Pancreas (tissue), 10 donors: ENCODE measurements at regions not wholly inside any gene's neighbourhood (a gene's known extent, or its start where the extent isn't known, plus 50 kb on each side); places are given as distances from the start of the nearest gene placed in this dataset.

Experiments
- ATAC-seq, 4 donors: fragments of 200-7000 bp; cut with Tn5 transposase; one replicate each; pipeline versions ENCODE4 v1.8.0 to v1.9.1; 2020; ENCODE audit warnings: mild to moderate bottlenecking in 4 of 4, moderate library complexity in 4 of 4
- DNase-seq, 6 donors: peaks; one replicate each; pipeline ENCODE4 v3.0.0-alpha.2; 2020
- FAIRE-seq: peaks from 2 replicates; lab custom pipeline; 2012; peaks lifted over from hg19 to GRCh38; lab: Jason Lieb, UNC
- H3K27ac ChIP-seq, 4 donors: fragments of 200-600 bp; sonication (generic); 1 replicate in 3 of 4; 2 replicates in 1 of 4; pipeline versions ENCODE4 v1.5.0 to v1.8.0; 2020
- H3K27me3 ChIP-seq, 4 donors: fragments of 200-600 bp; one replicate each; pipeline ENCODE4 v1.8.0; 2021
- H3K36me3 ChIP-seq, 3 donors: fragments of 200-600 bp; sonication (generic) in 1 of 3; one replicate each; pipeline versions ENCODE4 v1.5.0 to v1.8.0; 2020 to 2021
- H3K4me1 ChIP-seq, 3 donors: fragments of 200-600 bp; one replicate each; pipeline ENCODE4 v1.8.0; 2021
- H3K4me3 ChIP-seq, 4 donors: fragments of 200-600 bp; sonication (generic) in 2 of 4; one replicate each; pipeline versions ENCODE4 v1.5.0 to v1.8.0; 2020 to 2021
- H3K9me3 ChIP-seq, 4 donors: fragments of 200-600 bp; one replicate each; pipeline ENCODE4 v1.8.0; 2021
- WGBS, 2 donors: extraction: QIAGEN DNeasy Blood & Tissue Kit; methylation state at CpG; one replicate each; pipeline ENCODE4 v1.1.7; 2013; 5-methylcytosine and 5-hydroxymethylcytosine counted together
- intact Hi-C, 3 donors: fragments of 100-400 bp; cut with DNase I; formaldehyde crosslinking; loops; one replicate each; pipeline versions ENCODE4 v1.11.1 to v1.14.2; 2022
- TF ChIP-seq, protein P1 (sequence below), 4 donors: fragments of 200-600 bp; sonication (generic) in 3 of 4; IDR thresholded peaks; one replicate each; pipeline versions ENCODE4 v1.5.0 to v1.8.0; 2021; ENCODE audit warnings: antibody characterized with exemption in 4 of 4
- donor health status: healthy with polysubstance abuse.
- donor health status: DM: no; HTN: no; CAD: no; lungs with moderate emphysema.
- donor health status: DM: no; HTN: no; CAD: no.
- donor health status: control.
- donor health status: control.
- donor health status: Bipolar disorder and iron deficiency.
- donor health status: DM: yes; HTN: yes; CAD: no.
- donor health status: DM: no; HTN: no; CAD: no.
- donor health status: DM: no; HTN: no; CAD: no.
- donor health status: DM: yes; HTN: yes; CAD: no.

DNA sequence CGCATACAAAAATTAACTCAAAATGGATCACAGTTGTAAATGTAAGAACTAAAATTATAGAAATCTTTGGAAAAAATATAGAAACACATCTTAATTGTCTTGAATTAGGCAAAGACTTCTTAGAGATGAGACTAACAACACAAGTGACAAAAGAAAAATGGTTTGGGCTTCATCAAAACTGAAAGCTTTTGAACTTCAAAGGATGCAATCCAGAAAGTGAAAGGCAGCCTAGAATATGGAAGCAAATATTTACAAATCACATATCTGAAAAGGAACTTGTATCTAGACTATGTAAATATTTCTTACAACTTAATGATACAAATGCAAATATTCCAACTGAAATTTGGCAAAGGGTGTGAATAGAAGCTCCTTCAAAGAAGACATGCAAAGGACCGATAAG, 582.8 kb upstream of the ZEB2 start:
- WGBS, 2 donors = 71 to 86% methylated on average over 2 of the region's 2 CpGs
- ATAC-seq (no peak), FAIRE-seq (no peak), DNase-seq (no peak)
- TF ChIP-seq, protein P1, sequence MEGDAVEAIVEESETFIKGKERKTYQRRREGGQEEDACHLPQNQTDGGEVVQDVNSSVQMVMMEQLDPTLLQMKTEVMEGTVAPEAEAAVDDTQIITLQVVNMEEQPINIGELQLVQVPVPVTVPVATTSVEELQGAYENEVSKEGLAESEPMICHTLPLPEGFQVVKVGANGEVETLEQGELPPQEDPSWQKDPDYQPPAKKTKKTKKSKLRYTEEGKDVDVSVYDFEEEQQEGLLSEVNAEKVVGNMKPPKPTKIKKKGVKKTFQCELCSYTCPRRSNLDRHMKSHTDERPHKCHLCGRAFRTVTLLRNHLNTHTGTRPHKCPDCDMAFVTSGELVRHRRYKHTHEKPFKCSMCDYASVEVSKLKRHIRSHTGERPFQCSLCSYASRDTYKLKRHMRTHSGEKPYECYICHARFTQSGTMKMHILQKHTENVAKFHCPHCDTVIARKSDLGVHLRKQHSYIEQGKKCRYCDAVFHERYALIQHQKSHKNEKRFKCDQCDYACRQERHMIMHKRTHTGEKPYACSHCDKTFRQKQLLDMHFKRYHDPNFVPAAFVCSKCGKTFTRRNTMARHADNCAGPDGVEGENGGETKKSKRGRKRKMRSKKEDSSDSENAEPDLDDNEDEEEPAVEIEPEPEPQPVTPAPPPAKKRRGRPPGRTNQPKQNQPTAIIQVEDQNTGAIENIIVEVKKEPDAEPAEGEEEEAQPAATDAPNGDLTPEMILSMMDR (IDR thresholded peaks at IDR 0.05) = no peak
- Histone ChIP-seq H3K36me3 (no peaks in the 10 kb centered on the region), H3K27me3 (no peaks in the 10 kb centered on the region), H3K4me3 (no peak overlapping the region), H3K4me1 (no peaks in the 10 kb centered on the region), H3K9me3 (no peaks in the 10 kb centered on the region), H3K27ac (no peak overlapping the region)
- intact Hi-C loops = no loop called here

DNA sequence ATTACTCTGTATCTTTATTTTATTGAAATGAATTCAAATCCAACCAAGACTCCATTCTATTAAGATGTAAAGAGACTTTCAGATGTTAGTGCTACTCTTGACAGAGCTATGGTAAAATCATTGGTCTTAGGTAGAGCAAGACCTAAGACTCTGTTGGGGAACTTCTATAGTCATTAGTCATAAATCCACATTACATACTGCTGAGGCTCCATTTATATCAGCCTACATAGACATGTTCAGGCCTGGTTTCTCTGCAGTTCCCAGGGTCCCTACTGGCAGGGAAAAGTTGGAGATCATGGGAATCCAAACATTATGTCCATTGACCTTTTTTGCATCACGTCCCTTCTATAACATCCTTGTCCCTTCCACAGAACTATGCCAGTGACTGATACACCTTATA, 580.4 kb upstream of the ZEB2 start:
- WGBS, 2 donors = 88 to 97% methylated on average over 1 of the region's 1 CpG
- Histone ChIP-seq H3K4me1 (no peaks in the 10 kb centered on the region), H3K4me3 (no peak overlapping the region), H3K27me3 (no peaks in the 10 kb centered on the region), H3K36me3 (no peaks in the 10 kb centered on the region), H3K27ac (no peak overlapping the region), H3K9me3 (no peaks in the 10 kb centered on the region)
- intact Hi-C loops = no loop called here
- ATAC-seq (no peak), DNase-seq (no peak), FAIRE-seq (no peak)
- TF ChIP-seq, protein P1 (IDR thresholded peaks at IDR 0.05) = no peak

DNA sequence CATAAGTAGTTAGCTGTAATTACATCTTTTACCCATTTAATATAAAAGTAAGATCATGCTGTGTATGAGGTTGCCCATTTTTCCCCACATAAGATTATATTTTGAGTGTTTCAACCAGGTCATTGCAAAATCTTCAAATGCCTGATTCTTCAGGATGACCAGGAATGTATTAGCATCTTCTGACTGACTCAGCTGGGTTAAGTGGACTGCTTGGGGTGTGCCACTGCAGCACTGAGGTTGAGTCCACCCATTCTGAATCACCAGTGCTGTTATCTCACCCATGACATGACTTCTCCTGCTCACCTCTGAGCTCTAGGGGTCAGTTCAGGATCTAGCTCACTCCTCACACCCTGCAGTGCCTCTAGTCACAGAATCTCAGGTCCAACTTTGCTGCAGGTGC, 576.7 kb upstream of the ZEB2 start:
- DNase-seq (no peak), FAIRE-seq (no peak), ATAC-seq (no peak)
- H3K36me3 ChIP-seq = no peaks in the 10 kb centered on the region
- no peak overlapping the region for H3K27ac ChIP-seq
- H3K4me1 ChIP-seq = no peaks in the 10 kb centered on the region
- H3K9me3 ChIP-seq = no peaks in the 10 kb centered on the region
- no peak overlapping the region for H3K4me3 ChIP-seq
- intact Hi-C loops = no loop called here
- TF ChIP-seq, protein P1 (IDR thresholded peaks at IDR 0.05) = no peak
- no peaks in the 10 kb centered on the region for H3K27me3 ChIP-seq

DNA sequence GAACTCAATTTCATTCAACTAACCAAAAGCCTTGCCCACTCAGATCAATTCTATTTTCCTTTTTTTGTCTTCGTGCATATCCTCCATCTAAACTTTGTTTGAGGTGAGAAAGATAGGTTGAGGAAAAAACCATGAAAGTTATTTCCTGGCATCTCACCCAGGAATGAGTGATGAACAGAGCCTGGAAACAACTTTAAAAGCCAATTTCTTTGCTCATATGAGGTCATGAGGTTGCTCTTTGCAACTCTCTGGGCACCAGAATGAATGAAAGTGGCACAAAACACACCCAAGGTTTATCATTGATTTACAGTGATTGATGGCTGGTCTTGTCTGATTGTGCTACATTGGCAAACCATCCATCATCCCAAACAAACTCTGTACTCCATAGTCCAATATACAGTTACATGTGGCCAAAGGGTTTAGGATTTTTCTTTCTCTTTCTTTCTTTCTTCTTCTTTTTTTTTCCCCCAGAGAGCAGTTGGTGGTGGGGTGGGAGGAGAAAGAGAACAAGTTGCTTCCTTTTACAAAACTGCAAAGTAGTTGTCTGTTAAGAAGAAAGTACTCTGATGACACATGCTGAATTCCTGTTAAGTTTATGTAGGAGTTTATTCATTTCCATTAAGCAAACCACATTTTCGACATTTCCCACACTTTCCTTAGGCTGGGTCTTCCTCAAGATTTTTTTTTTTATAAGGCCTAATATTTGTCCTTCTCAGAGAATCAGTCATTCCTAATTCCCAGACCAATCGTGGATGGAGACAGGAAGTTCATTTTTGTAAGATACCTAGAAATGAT, 575.9 kb upstream of the ZEB2 start:
- Histone ChIP-seq H3K4me3 (no peak overlapping the region), H3K4me1 (no peaks in the 10 kb centered on the region), H3K9me3 (no peaks in the 10 kb centered on the region), H3K27ac (no peak overlapping the region), H3K27me3 (no peaks in the 10 kb centered on the region), H3K36me3 (no peaks in the 10 kb centered on the region)
- DNase-seq (no peak), FAIRE-seq (no peak), ATAC-seq (no peak)
- intact Hi-C loops = no loop called here
- 45 to 57% methylated on average over 3 of the region's 3 CpGs for WGBS, 2 donors
- TF ChIP-seq, protein P1 (IDR thresholded peaks at IDR 0.05) = no peak

DNA sequence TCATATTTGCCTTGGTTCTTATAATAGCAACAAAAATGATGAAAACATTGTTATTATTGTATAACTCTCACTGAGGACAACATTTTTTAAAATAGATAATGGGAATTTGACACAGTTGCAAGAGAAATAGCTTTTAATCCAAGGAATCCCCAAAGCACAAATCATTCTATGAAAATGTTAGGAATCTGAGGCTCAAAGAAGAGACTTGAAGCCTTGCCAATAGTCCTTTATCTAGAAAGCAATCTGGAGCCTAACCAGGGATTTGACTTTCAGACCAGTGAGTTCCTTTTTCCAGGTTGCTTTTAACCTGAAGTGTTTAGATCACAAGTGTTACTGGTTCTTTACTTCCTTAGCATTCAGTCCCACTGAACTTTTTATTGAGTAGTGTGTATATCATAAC, 574.5 kb upstream of the ZEB2 start:
- TF ChIP-seq, protein P1 (IDR thresholded peaks at IDR 0.05) = no peak
- intact Hi-C loops = no loop called here
- Histone ChIP-seq H3K36me3 (no peaks in the 10 kb centered on the region), H3K27ac (no peak overlapping the region), H3K27me3 (no peaks in the 10 kb centered on the region), H3K4me3 (no peak overlapping the region), H3K9me3 (no peaks in the 10 kb centered on the region), H3K4me1 (no peaks in the 10 kb centered on the region)
- no peak for ATAC-seq
- no peak for FAIRE-seq
- no peak for DNase-seq
